Osteocyte (in vitro differentiated cells): ENCODE measurements at regions not wholly inside any gene's neighbourhood (a gene's known extent, or its start where the extent isn't known, plus 50 kb on each side); places are given as distances from the start of the nearest gene placed in this dataset.

Experiments used
- DNase-seq: peaks from one replicate; pipeline ENCODE4 v3.0.0; 2021; ENCODE audit warnings: mixed read lengths; ENCODE audit not compliant: unreplicated experiment; ENCODE audit errors: extremely low spot score
- H3K27ac Mint-ChIP-seq: one replicate; pipeline ENCODE4 v1.8.0; 2021; ENCODE audit warnings: mild to moderate bottlenecking, mixed read lengths; ENCODE audit not compliant: unreplicated experiment
- H3K27me3 Mint-ChIP-seq: one replicate; pipeline ENCODE4 v1.8.0; 2021; ENCODE audit warnings: mixed read lengths; ENCODE audit not compliant: unreplicated experiment
- H3K36me3 Mint-ChIP-seq: one replicate; pipeline ENCODE4 v1.8.0; 2021; ENCODE audit warnings: mixed read lengths; ENCODE audit not compliant: unreplicated experiment
- H3K4me1 Mint-ChIP-seq: one replicate; pipeline ENCODE4 v1.8.0; 2021; ENCODE audit warnings: mixed read lengths; ENCODE audit not compliant: unreplicated experiment
- H3K4me3 Mint-ChIP-seq: one replicate; pipeline ENCODE4 v1.8.0; 2021; ENCODE audit warnings: mild to moderate bottlenecking, moderate library complexity, mixed read lengths; ENCODE audit not compliant: unreplicated experiment
- H3K9me3 Mint-ChIP-seq: one replicate; pipeline ENCODE4 v1.8.0; 2021; ENCODE audit warnings: mixed read lengths; ENCODE audit not compliant: unreplicated experiment
- TF ChIP-seq, protein P1 (sequence below): fragments of 200-600 bp; sonication (generic); IDR thresholded peaks from 2 replicates; pipeline ENCODE4 v1.5.0; 2021; ENCODE audit warnings: antibody characterized with exemption, mild to moderate bottlenecking, moderate library complexity

DNA sequence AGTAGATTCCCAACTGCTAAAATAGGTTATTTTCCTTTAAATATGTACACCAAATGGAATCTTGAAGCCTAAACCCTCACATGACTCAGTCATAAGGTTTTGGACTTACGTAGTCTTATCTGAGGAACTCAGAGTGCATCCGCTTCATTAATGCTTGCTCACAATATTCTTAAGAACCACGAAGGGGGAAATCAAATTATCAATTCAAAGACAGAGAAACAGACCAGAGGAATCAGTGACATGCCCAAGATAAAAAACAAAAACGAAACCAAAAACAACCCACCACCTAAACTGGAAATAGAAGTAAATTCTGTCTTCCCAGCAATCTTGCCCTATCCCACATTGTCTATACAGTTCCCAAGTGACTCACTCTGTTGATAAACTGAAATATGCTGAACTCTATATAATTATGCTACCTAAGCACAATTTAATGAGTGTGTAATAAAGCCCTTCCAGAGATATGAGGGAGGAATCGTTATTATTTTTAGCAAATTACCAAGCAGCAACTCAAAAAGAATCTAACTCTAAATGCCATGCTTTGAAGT, 135.4 kb upstream of the CBLB start:
- no peak for DNase-seq
- no peak overlapping the region for H3K27ac Mint-ChIP-seq

DNA sequence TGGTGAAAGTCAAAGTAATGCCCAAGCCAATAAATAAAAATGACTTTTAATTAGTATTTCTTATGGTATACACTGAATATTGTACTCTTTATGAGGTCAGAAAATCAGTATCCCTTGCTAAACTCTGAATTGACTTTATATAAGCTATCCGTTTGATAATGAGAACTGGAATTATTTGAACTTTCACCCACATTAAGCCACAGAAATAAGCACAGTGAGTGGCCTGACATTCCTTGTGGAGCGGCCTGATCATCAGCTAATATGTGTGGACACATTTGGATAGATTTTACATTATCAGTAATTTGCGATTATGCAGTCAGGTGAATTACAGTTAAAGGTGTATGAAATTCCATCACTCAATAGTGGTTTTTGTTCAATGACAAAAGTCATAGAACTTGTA, 136.0 kb upstream of the CBLB start:
- H3K4me3 Mint-ChIP-seq: no peak overlapping the region
- no peaks in the 10 kb centered on the region for H3K27me3 Mint-ChIP-seq
- peaks cover 10% of the 10 kb centered on the region for H3K9me3 Mint-ChIP-seq
- H3K27ac Mint-ChIP-seq: no peak overlapping the region
- H3K4me1 Mint-ChIP-seq: no peaks in the 10 kb centered on the region
- DNase-seq: no peak
- no peaks in the 10 kb centered on the region for H3K36me3 Mint-ChIP-seq
- TF ChIP-seq, protein P1, sequence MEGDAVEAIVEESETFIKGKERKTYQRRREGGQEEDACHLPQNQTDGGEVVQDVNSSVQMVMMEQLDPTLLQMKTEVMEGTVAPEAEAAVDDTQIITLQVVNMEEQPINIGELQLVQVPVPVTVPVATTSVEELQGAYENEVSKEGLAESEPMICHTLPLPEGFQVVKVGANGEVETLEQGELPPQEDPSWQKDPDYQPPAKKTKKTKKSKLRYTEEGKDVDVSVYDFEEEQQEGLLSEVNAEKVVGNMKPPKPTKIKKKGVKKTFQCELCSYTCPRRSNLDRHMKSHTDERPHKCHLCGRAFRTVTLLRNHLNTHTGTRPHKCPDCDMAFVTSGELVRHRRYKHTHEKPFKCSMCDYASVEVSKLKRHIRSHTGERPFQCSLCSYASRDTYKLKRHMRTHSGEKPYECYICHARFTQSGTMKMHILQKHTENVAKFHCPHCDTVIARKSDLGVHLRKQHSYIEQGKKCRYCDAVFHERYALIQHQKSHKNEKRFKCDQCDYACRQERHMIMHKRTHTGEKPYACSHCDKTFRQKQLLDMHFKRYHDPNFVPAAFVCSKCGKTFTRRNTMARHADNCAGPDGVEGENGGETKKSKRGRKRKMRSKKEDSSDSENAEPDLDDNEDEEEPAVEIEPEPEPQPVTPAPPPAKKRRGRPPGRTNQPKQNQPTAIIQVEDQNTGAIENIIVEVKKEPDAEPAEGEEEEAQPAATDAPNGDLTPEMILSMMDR: no peak

More for the DNA sequence above, 135.4 kb upstream of the CBLB start:
- H3K4me3 Mint-ChIP-seq: no peak overlapping the region
- H3K9me3 Mint-ChIP-seq: peaks cover 13% of the 10 kb centered on the region
- H3K36me3 Mint-ChIP-seq: no peaks in the 10 kb centered on the region
- TF ChIP-seq, protein P1: no peak
- no peaks in the 10 kb centered on the region for H3K27me3 Mint-ChIP-seq
- no peaks in the 10 kb centered on the region for H3K4me1 Mint-ChIP-seq

DNA sequence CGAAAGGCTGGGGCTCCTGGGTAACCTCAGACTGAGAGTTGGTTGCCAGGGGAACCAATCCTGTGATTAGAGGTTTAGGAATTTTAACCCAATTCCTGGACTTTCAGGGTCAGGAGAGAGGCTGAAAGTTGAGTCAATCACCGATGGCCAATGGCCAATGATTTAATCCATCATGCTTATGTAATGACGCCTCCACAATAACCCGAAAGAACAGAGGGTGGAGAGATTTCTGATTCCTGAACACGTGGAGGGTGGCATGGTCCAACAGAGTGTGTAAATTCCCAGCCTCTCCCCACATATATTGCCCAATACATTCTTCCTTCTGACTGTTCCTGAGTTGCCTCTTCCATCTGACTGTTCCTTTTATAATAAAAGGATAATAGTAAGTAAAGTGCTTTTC, 137.2 kb upstream of the CBLB start:
- Mint-ChIP-seq H3K4me1 (no peaks in the 10 kb centered on the region), H3K27me3 (no peaks in the 10 kb centered on the region), H3K9me3 (no peaks in the 10 kb centered on the region), H3K4me3 (no peak overlapping the region), H3K36me3 (no peaks in the 10 kb centered on the region), H3K27ac (no peak overlapping the region)
- no peak for DNase-seq
- TF ChIP-seq, protein P1: no peak

DNA sequence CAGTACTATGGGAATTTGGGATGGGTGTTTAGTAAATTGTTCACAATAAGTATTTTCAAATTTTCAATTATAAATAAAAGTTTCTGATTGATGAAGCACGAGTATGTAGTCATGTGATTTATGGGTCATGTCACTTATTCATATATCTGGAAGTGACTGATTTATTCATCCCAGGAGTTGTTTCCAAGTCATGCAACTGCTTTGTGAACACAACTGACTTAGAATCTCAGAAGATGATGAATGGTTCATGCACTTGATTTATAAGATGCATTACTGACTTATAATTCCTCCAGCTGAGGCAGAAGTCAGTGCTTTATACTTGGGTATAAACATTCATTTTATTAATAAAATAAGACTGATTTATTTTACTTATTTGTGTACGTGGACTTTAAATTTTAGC, 137.8 kb upstream of the CBLB start:
- H3K27me3 Mint-ChIP-seq: no peaks in the 10 kb centered on the region
- no peak overlapping the region for H3K4me3 Mint-ChIP-seq
- no peak for DNase-seq
- TF ChIP-seq, protein P1: no peak
- H3K27ac Mint-ChIP-seq: no peak overlapping the region
- H3K36me3 Mint-ChIP-seq: no peaks in the 10 kb centered on the region
- no peaks in the 10 kb centered on the region for H3K9me3 Mint-ChIP-seq
- H3K4me1 Mint-ChIP-seq: no peaks in the 10 kb centered on the region

- DNase-seq: no peak
- no peaks in the 10 kb centered on the region for H3K9me3 Mint-ChIP-seq
- TF ChIP-seq, protein P1: no peak
- H3K27ac Mint-ChIP-seq: no peak overlapping the region
- H3K4me1 Mint-ChIP-seq: no peaks in the 10 kb centered on the region
- H3K4me3 Mint-ChIP-seq: no peak overlapping the region
- H3K27me3 Mint-ChIP-seq: no peaks in the 10 kb centered on the region
- H3K36me3 Mint-ChIP-seq: no peaks in the 10 kb centered on the region
Observed at GRCh38 chr3:106007512-106007911, 138.7 kb upstream of the CBLB start.
